IMR-90 (cell line): ENCODE measurements at regions not wholly inside any gene's neighbourhood (a gene's known extent, or its start where the extent isn't known, plus 50 kb on each side); places are given as distances from the start of the nearest gene placed in this dataset.

Experiments used
- ATAC-seq: fragments of 200-7000 bp; cut with Tn5 transposase; 2 replicates; pipeline ENCODE4 v1.9.1; 2020; ENCODE audit warnings: low read depth, mild to moderate bottlenecking, moderate library complexity
- BruUV-seq: library from RNA; stranded (reverse); fragments of 400-500 nt; replicated peaks from 2 replicates; lab custom pipeline; 2021; lab: Mats Ljungman, UMichigan
- CTCF ChIA-PET: fragments of 300-600 bp; formaldehyde crosslinking; extraction: SDS; loops from one replicate; lab custom pipeline; 2021; ENCODE audit warnings: antibody characterized with exemption; lab: Yijun Ruan, JAX
- POLR2A ChIA-PET: fragments of 300-600 bp; sonication (Branson Sonifier 250); formaldehyde crosslinking; loops from one replicate; lab custom pipeline; 2022; ENCODE audit warnings: antibody characterized with exemption; ENCODE audit not compliant: unreplicated experiment; lab: Charles Lee
- DNase-seq: peaks from one replicate; pipeline ENCODE4 v3.0.0; 2013
- H2AFZ ChIP-seq: replicated peaks from 2 replicates; pipeline ENCODE3; 2013; ENCODE audit warnings: low read length, mild to moderate bottlenecking; ENCODE audit not compliant: poor library complexity
- H2AK5ac ChIP-seq: 2 replicates; pipeline ENCODE4 v1.6.1; 2013; ENCODE audit warnings: low read depth, low read length, inconsistent platforms
- H2AK9ac ChIP-seq: replicated peaks from 2 replicates; pipeline ENCODE3; 2013; ENCODE audit warnings: mild to moderate bottlenecking, low read depth, low read length, moderate library complexity; ENCODE audit not compliant: poor library complexity
- H2BK120ac ChIP-seq: 2 replicates; pipeline ENCODE4 v1.6.1; 2013; ENCODE audit warnings: low read depth, low read length, inconsistent platforms
- H2BK15ac ChIP-seq: 3 replicates; pipeline ENCODE4 v1.6.1; 2013; ENCODE audit warnings: low read depth, low read length, inconsistent platforms
- H2BK20ac ChIP-seq: 2 replicates; pipeline ENCODE4 v1.6.1; 2013; ENCODE audit warnings: low read depth, mild to moderate bottlenecking, inconsistent platforms, low read length, moderate library complexity
- H2BK5ac ChIP-seq: 2 replicates; pipeline ENCODE4 v1.6.1; 2013; ENCODE audit warnings: mild to moderate bottlenecking, low read depth, low read length, inconsistent platforms; ENCODE audit not compliant: poor library complexity, severe bottlenecking
- H3K14ac ChIP-seq: replicated peaks from 2 replicates; pipeline ENCODE4 v1.6.1; 2013; ENCODE audit warnings: low read depth, low read length, inconsistent platforms
- H3K18ac ChIP-seq: 2 replicates; pipeline ENCODE4 v1.6.1; 2013; ENCODE audit warnings: low read depth, low read length, control low read depth
- H3K23ac ChIP-seq: 2 replicates; pipeline ENCODE4 v1.6.1; 2013; ENCODE audit warnings: low read depth, low read length, inconsistent platforms
- H3K27ac ChIP-seq: 2 replicates; pipeline ENCODE4 v1.5.1; 2013; ENCODE audit warnings: mild to moderate bottlenecking, control low read depth, low read length; ENCODE audit not compliant: insufficient read depth
- H3K27me3 ChIP-seq: 2 replicates; pipeline ENCODE4 v1.6.1; 2013; ENCODE audit warnings: low read length; ENCODE audit not compliant: control insufficient read depth, insufficient read depth
- H3K36me3 ChIP-seq: 2 replicates; pipeline ENCODE4 v1.6.1; 2013; ENCODE audit warnings: low read length, mixed read lengths; ENCODE audit not compliant: control insufficient read depth, insufficient read depth
- H3K4ac ChIP-seq: 2 replicates; pipeline ENCODE4 v1.6.1; 2013; ENCODE audit warnings: low read depth, low read length, inconsistent platforms
- H3K4me1 ChIP-seq: 2 replicates; pipeline ENCODE4 v1.6.1; 2013; ENCODE audit warnings: low read length, mixed read lengths; ENCODE audit not compliant: control insufficient read depth, insufficient read depth
- H3K4me2 ChIP-seq: 2 replicates; pipeline ENCODE4 v1.6.1; 2013; ENCODE audit warnings: low read depth, mild to moderate bottlenecking, control low read depth, low read length, moderate library complexity
- H3K4me3 ChIP-seq: 2 replicates; pipeline ENCODE4 v1.5.1; 2013; ENCODE audit warnings: low read depth, mild to moderate bottlenecking, control low read depth, low read length, moderate library complexity; ENCODE audit not compliant: insufficient read depth
- H3K56ac ChIP-seq: 2 replicates; pipeline ENCODE4 v1.6.1; 2013; ENCODE audit warnings: low read length, inconsistent platforms; ENCODE audit not compliant: insufficient read depth; ENCODE audit errors: extremely low read depth
- H3K79me1 ChIP-seq, 2 experiments: 2 replicates each; pipeline ENCODE4 v1.6.1; 2013; ENCODE audit warnings: low read length in 2 of 2, inconsistent platforms in 1 of 2, low read depth in 1 of 2
- H3K9ac ChIP-seq: 2 replicates; pipeline ENCODE4 v1.6.1; 2013; ENCODE audit warnings: low read depth, low read length, control low read depth
- H3K9me1 ChIP-seq: 2 replicates; pipeline ENCODE4 v1.6.1; 2013; ENCODE audit warnings: low read length, inconsistent platforms; ENCODE audit not compliant: insufficient read depth
- H3K9me3 ChIP-seq: 2 replicates; pipeline ENCODE4 v1.6.1; 2013; ENCODE audit warnings: low read length; ENCODE audit not compliant: control insufficient read depth, insufficient read depth
- H4K20me1 ChIP-seq: 2 replicates; pipeline ENCODE4 v1.6.1; 2013; ENCODE audit warnings: low read length, inconsistent platforms; ENCODE audit not compliant: insufficient read depth
- H4K5ac ChIP-seq: 2 replicates; pipeline ENCODE4 v1.6.1; 2013; ENCODE audit warnings: mild to moderate bottlenecking, low read depth, low read length, control low read depth
- H4K8ac ChIP-seq, 2 experiments: 2 replicates each; pipeline ENCODE4 v1.6.1; 2013; ENCODE audit warnings: low read depth in 2 of 2, low read length in 2 of 2, control low read depth in 1 of 2, inconsistent platforms in 1 of 2
- H4K91ac ChIP-seq: 2 replicates; pipeline ENCODE4 v1.6.1; 2013; ENCODE audit warnings: low read depth, low read length, inconsistent platforms; ENCODE audit not compliant: insufficient read depth
- BHLHE40 ChIP-seq: fragments of 150-350 bp; IDR thresholded peaks from 2 replicates; pipeline ENCODE4 v1.6.1; 2016; ENCODE audit warnings: mild to moderate bottlenecking, low read depth, low read length
- CEBPB ChIP-seq: IDR thresholded peaks from 2 replicates; pipeline ENCODE4 v1.6.1; 2012; ENCODE audit warnings: low read depth, low read length, improper control_type of control experiment
- CHD1 ChIP-seq: IDR thresholded peaks from 2 replicates; pipeline ENCODE4 v1.6.1; 2012; ENCODE audit warnings: low read depth, low read length, improper control_type of control experiment
- FOS ChIP-seq: fragments of 150-350 bp; IDR thresholded peaks from 2 replicates; pipeline ENCODE4 v1.6.1; 2016; ENCODE audit warnings: low read depth, low read length
- MAFK ChIP-seq: IDR thresholded peaks from 2 replicates; pipeline ENCODE4 v1.6.1; 2012; ENCODE audit warnings: low read depth, low read length, improper control_type of control experiment
- MAZ ChIP-seq: IDR thresholded peaks from 2 replicates; pipeline ENCODE4 v1.6.1; 2012; ENCODE audit warnings: low read depth, mild to moderate bottlenecking, low read length, improper control_type of control experiment, moderate library complexity, borderline replicate concordance
- MXI1 ChIP-seq: IDR thresholded peaks from 2 replicates; pipeline ENCODE4 v1.6.1; 2012; ENCODE audit warnings: low read depth, mild to moderate bottlenecking, low read length, moderate library complexity, borderline replicate concordance
- NFE2L2 ChIP-seq: fragments of 150-350 bp; IDR thresholded peaks from 2 replicates; pipeline ENCODE4 v1.6.1; 2016; ENCODE audit warnings: low read depth, mild to moderate bottlenecking, low read length
- POLR2A ChIP-seq: IDR thresholded peaks from 2 replicates; pipeline ENCODE4 v1.6.1; 2012; ENCODE audit warnings: mild to moderate bottlenecking, low read depth, low read length
- RAD21 ChIP-seq: IDR thresholded peaks from 2 replicates; pipeline ENCODE4 v1.6.1; 2012; ENCODE audit warnings: low read length, improper control_type of control experiment
- RCOR1 ChIP-seq: IDR thresholded peaks from 2 replicates; pipeline ENCODE4 v1.6.1; 2012; ENCODE audit warnings: mild to moderate bottlenecking, low read length, improper control_type of control experiment; ENCODE audit not compliant: insufficient replicate concordance
- RFX5 ChIP-seq: IDR thresholded peaks from 2 replicates; pipeline ENCODE4 v1.8.0; 2012; ENCODE audit warnings: low read depth, mild to moderate bottlenecking, low read length, moderate library complexity
- SMC3 ChIP-seq: fragments of 150-350 bp; IDR thresholded peaks from 2 replicates; pipeline ENCODE4 v1.6.1; 2016; ENCODE audit warnings: low read depth, mild to moderate bottlenecking, antibody characterized with exemption, low read length, moderate library complexity
- WGBS, 2 experiments: methylation state at CpG; one replicate each; pipeline versions ENCODE4 v1.1.5 to v1.1.7; 2013; ENCODE audit warnings: missing lambda C conversion rate in 2 of 2; ENCODE audit not compliant: insufficient read length in 1 of 2; ENCODE audit errors: extremely low coverage in 2 of 2; 5-methylcytosine and 5-hydroxymethylcytosine counted together
- dilution Hi-C: fragments of 300-500 bp; cut with HindIII; formaldehyde crosslinking; loops from one replicate; pipeline ENCODE4 v1.14.3; 2018; ENCODE audit warnings: low sequenced_read_pairs; ENCODE audit not compliant: unreplicated experiment
- in situ Hi-C: fragments of 300-500 bp; cut with MboI; formaldehyde crosslinking; loops from 3 replicates; pipeline ENCODE4 v1.14.3; 2019; ENCODE audit warnings: low sequenced_read_pairs, inconsistent platforms, mixed read lengths
- intact Hi-C: fragments of 100-400 bp; cut with micrococcal nuclease; formaldehyde crosslinking; loops from 2 replicates; pipeline ENCODE4 v1.10.0; 2022
- TF ChIP-seq, protein P1 (sequence below): fragments of 150-350 bp; IDR thresholded peaks from 2 replicates; pipeline ENCODE4 v1.6.1; 2016; ENCODE audit warnings: low read depth, mild to moderate bottlenecking, low read length, moderate library complexity, borderline replicate concordance
- TF ChIP-seq, protein P2 (sequence below): fragments of 150-350 bp; IDR thresholded peaks from 2 replicates; pipeline ENCODE4 v1.6.1; 2017; ENCODE audit warnings: mild to moderate bottlenecking, antibody characterized with exemption, low read length, low read depth
- TF ChIP-seq, protein P3 (sequence below): conservative IDR thresholded peaks from 2 replicates; pipeline ENCODE4 v1.5.1; 2012; ENCODE audit warnings: mild to moderate bottlenecking, low read depth, low read length, improper control_type of control experiment

DNA sequence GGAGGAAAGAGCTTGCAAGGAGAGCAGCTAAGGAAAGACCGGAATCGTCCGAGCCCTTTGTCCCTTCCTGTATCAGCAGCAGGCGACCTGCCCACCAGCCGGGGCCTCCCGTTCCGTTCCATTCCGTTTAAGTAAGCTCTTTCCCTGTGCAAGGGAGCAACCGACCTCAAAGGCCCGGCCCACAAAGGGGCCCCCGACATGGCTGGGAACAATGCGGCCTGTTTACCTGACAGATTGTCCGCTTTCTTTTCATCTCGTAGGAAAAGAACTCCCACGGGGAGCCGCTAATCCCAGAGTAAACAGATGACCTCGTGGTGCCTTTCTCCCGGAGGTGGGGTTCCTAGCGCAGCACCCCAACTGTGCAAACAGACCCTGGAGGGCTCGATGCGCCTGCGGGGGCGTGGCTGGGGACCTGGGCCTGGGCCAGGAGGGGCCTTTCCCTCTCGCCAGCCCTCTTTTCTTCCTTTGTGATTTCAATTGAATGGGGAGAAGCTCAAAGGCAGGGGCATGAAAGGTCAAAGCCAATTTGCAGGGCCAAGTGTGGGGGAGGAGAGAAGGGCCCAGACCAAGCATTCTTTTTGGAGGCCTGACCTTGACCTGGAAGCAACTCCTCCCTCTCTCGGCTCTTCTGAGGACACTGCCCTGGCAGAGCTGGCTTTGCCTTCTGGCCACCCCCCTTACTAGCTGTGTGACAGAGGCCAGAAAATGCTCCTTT lies 120.2 kb downstream of the INHBB start:
- CTCF ChIA-PET: no interaction called here
- Histone ChIP-seq H3K9me3 (no peaks in the 10 kb centered on the region), H3K4me1 (peaks cover 27% of the 10 kb centered on the region), H3K14ac (0 out of 2 replicates have a peak overlapping the region, but pooled peaks have one; percentile 1), H3K23ac (no peak overlapping the region), H4K91ac (peak overlapping the region; percentile 4; the same call in 1 of the 2 replicates), H2BK120ac (peak overlapping the region; percentile 0; the same call in 1 of the 2 replicates), H3K4me2 (no peak overlapping the region), H2AK5ac (no peak overlapping the region), H3K4me3 (no peak overlapping the region), H3K36me3 (no peaks in the 10 kb centered on the region), H4K8ac (no peak overlapping the region), H2BK15ac (peak overlapping the region; percentile 53; the same call in 1 of the 3 replicates), H3K27ac (no peak overlapping the region), H3K9ac (no peak overlapping the region), H4K5ac (no peak overlapping the region), H3K9me1 (peaks cover 10% of the 10 kb centered on the region), H3K79me1 (no peaks in the 10 kb centered on the region), H3K18ac (peak overlapping the region; percentile 17), H3K27me3 (no peaks in the 10 kb centered on the region), H3K4ac (peak overlapping the region; percentile 33; the same call in 1 of the 2 replicates), H2BK20ac (peak overlapping the region; percentile 27), H2AFZ (peak overlapping the region; percentile 51), H3K56ac (no peak overlapping the region), H4K20me1 (no peaks in the 10 kb centered on the region), H2BK5ac (no peak overlapping the region), H2AK9ac (peak overlapping the region; percentile 12)
- BruUV-seq: no TSS peak
- POLR2A ChIA-PET: no interaction called here
- no peak for ATAC-seq
- no peak for TF ChIP-seq MXI1
- TF ChIP-seq RCOR1: no peak
- TF ChIP-seq, protein P1, sequence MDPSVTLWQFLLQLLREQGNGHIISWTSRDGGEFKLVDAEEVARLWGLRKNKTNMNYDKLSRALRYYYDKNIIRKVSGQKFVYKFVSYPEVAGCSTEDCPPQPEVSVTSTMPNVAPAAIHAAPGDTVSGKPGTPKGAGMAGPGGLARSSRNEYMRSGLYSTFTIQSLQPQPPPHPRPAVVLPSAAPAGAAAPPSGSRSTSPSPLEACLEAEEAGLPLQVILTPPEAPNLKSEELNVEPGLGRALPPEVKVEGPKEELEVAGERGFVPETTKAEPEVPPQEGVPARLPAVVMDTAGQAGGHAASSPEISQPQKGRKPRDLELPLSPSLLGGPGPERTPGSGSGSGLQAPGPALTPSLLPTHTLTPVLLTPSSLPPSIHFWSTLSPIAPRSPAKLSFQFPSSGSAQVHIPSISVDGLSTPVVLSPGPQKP: no peak
- TF ChIP-seq CEBPB: no peak
- no peak for TF ChIP-seq BHLHE40
- no peak for TF ChIP-seq NFE2L2
- TF ChIP-seq, protein P2, sequence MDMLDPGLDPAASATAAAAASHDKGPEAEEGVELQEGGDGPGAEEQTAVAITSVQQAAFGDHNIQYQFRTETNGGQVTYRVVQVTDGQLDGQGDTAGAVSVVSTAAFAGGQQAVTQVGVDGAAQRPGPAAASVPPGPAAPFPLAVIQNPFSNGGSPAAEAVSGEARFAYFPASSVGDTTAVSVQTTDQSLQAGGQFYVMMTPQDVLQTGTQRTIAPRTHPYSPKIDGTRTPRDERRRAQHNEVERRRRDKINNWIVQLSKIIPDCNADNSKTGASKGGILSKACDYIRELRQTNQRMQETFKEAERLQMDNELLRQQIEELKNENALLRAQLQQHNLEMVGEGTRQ: no peak
- TF ChIP-seq RFX5: no peak
- no peak for TF ChIP-seq FOS
- TF ChIP-seq, protein P3, sequence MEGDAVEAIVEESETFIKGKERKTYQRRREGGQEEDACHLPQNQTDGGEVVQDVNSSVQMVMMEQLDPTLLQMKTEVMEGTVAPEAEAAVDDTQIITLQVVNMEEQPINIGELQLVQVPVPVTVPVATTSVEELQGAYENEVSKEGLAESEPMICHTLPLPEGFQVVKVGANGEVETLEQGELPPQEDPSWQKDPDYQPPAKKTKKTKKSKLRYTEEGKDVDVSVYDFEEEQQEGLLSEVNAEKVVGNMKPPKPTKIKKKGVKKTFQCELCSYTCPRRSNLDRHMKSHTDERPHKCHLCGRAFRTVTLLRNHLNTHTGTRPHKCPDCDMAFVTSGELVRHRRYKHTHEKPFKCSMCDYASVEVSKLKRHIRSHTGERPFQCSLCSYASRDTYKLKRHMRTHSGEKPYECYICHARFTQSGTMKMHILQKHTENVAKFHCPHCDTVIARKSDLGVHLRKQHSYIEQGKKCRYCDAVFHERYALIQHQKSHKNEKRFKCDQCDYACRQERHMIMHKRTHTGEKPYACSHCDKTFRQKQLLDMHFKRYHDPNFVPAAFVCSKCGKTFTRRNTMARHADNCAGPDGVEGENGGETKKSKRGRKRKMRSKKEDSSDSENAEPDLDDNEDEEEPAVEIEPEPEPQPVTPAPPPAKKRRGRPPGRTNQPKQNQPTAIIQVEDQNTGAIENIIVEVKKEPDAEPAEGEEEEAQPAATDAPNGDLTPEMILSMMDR: no peak
- no peak for TF ChIP-seq CHD1
- no peak for TF ChIP-seq POLR2A
- TF ChIP-seq MAFK: no peak
- no peak for TF ChIP-seq MAZ
- no peak for TF ChIP-seq SMC3
- no peak for TF ChIP-seq RAD21
- dilution Hi-C loops: no loop called here
- DNase-seq: no peak
- in situ Hi-C loops: no loop called here
- intact Hi-C loops: no loop called here
- WGBS, 2 experiments: 51% methylated on average over 15 of the region's 25 CpGs; no CpG with 5 or more reads in 1 of the 2 experiments
